Caco-2 (cell line): ENCODE measurements at regions not wholly inside any gene's neighbourhood (a gene's known extent, or its start where the extent isn't known, plus 50 kb on each side); places are given as distances from the start of the nearest gene placed in this dataset.
"Not testable (repeated sequence)": the region's sequence is repeated elsewhere in the genome, so short reads cannot be mapped to it uniquely, and the experiment has no call there.

Experiments used
- BruUV-seq: library from RNA; stranded (reverse); fragments of 400-500 nt; replicated peaks from 2 replicates; lab custom pipeline; 2021; lab: Mats Ljungman, UMichigan
- CTCF ChIA-PET: fragments of 300-600 bp; sonication (Branson Sonifier 250); formaldehyde crosslinking; loops from one replicate; lab custom pipeline; 2022; ENCODE audit warnings: antibody characterized with exemption; lab: Charles Lee
- POLR2A ChIA-PET: fragments of 300-600 bp; sonication (Branson Sonifier 250); formaldehyde crosslinking; loops from one replicate; lab custom pipeline; 2022; ENCODE audit warnings: antibody characterized with exemption; lab: Charles Lee
- DNase-seq, 2 experiments: peaks; one replicate each; pipeline versions ENCODE4 v3.0.0 to v3.0.0-alpha.2; 2020 to 2022
- H3K27me3 ChIP-seq: replicated peaks from 2 replicates; pipeline ENCODE4 v1.6.0; 2011; ENCODE audit warnings: low read length; ENCODE audit not compliant: control insufficient read depth, insufficient read depth
- H3K36me3 ChIP-seq: 2 replicates; pipeline ENCODE4 v1.5.1; 2011; ENCODE audit warnings: low read length; ENCODE audit not compliant: control insufficient read depth, insufficient read depth
- H3K4me1 ChIP-seq: fragments of 250-450 bp; sonication (Bioruptor Pico); 2 replicates; pipeline ENCODE4 v1.5.1; 2020; ENCODE audit warnings: mild to moderate bottlenecking
- H3K4me3 ChIP-seq: 2 replicates; pipeline ENCODE4 v1.5.1; 2011; ENCODE audit warnings: low read depth, mild to moderate bottlenecking, control low read depth, low read length
- H3K9me3 ChIP-seq: fragments of 250-450 bp; sonication (Bioruptor Pico); 2 replicates; pipeline ENCODE4 v1.5.1; 2020; ENCODE audit warnings: mild to moderate bottlenecking, moderate library complexity
- H3K27ac Mint-ChIP-seq: one replicate; pipeline ENCODE4 v1.8.0; 2022; ENCODE audit warnings: mixed read lengths; ENCODE audit not compliant: unreplicated experiment
- H3K27me3 Mint-ChIP-seq: one replicate; pipeline ENCODE4 v1.8.0; 2022; ENCODE audit warnings: mixed read lengths; ENCODE audit not compliant: insufficient read depth, unreplicated experiment
- H3K36me3 Mint-ChIP-seq: one replicate; pipeline ENCODE4 v1.8.0; 2022; ENCODE audit warnings: mild to moderate bottlenecking, mixed read lengths; ENCODE audit not compliant: insufficient read depth, unreplicated experiment
- H3K4me1 Mint-ChIP-seq: one replicate; pipeline ENCODE4 v1.8.0; 2022; ENCODE audit warnings: low read depth, mixed read lengths; ENCODE audit not compliant: unreplicated experiment
- H3K4me3 Mint-ChIP-seq: one replicate; pipeline ENCODE4 v1.8.0; 2022; ENCODE audit warnings: mild to moderate bottlenecking, moderate library complexity, mixed read lengths; ENCODE audit not compliant: unreplicated experiment
- H3K9me3 Mint-ChIP-seq: one replicate; pipeline ENCODE4 v1.8.0; 2022; ENCODE audit warnings: mixed read lengths; ENCODE audit not compliant: unreplicated experiment
- intact Hi-C: fragments of 100-400 bp; cut with micrococcal nuclease; formaldehyde crosslinking; loops from one replicate; pipeline ENCODE4 v1.10.0; 2022; ENCODE audit not compliant: unreplicated experiment
- TF ChIP-seq, protein P1 (sequence below), 2 experiments: fragments of 200-600 bp in 1 of 2; IDR thresholded peaks; 1 replicate in 1 of 2; 2 replicates in 1 of 2; pipeline versions ENCODE4 v1.5.1 to v1.8.0; 2011 to 2022; ENCODE audit warnings: antibody characterized with exemption in 1 of 2, control low read depth in 1 of 2, inconsistent platforms in 1 of 2, low read depth in 1 of 2, low read length in 1 of 2, mild to moderate bottlenecking in 1 of 2, moderate library complexity in 1 of 2; ENCODE audit not compliant: insufficient read depth in 1 of 2, severe bottlenecking in 1 of 2, unreplicated experiment in 1 of 2

DNA sequence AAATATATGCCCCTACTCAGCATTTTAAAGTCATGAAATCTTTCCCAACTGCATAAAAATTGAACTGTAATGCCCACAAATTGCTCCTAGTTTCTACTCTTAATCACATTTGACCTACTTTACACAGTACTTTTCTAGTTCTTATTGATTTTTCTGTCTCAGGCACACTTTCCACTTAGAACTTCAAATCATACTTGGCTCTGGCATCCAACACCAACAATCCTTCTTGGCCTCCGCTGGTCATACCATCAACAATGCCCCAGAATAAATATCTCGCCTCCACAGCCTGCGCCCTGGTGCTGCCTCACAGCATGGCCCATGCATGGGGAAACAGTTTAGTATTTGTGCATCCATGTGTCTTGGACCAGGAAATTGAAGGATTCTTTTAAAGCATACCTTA is 107.5 kb upstream of the SYT10 start:
- CTCF ChIA-PET, result no interaction called here
- intact Hi-C loops, result no loop called here
- no peaks in the 10 kb centered on the region for H3K9me3 Mint-ChIP-seq
- no peaks in the 10 kb centered on the region for H3K4me1 Mint-ChIP-seq
- POLR2A ChIA-PET, result no interaction called here
- no peaks in the 10 kb centered on the region for H3K27me3 Mint-ChIP-seq
- H3K27ac Mint-ChIP-seq, result no peak overlapping the region
- no peak for DNase-seq
- no peaks in the 10 kb centered on the region for H3K27me3 ChIP-seq
- peaks cover 7% of the 10 kb centered on the region; the same call in 1 of the 2 replicates for H3K9me3 ChIP-seq
- TF ChIP-seq, protein P1, sequence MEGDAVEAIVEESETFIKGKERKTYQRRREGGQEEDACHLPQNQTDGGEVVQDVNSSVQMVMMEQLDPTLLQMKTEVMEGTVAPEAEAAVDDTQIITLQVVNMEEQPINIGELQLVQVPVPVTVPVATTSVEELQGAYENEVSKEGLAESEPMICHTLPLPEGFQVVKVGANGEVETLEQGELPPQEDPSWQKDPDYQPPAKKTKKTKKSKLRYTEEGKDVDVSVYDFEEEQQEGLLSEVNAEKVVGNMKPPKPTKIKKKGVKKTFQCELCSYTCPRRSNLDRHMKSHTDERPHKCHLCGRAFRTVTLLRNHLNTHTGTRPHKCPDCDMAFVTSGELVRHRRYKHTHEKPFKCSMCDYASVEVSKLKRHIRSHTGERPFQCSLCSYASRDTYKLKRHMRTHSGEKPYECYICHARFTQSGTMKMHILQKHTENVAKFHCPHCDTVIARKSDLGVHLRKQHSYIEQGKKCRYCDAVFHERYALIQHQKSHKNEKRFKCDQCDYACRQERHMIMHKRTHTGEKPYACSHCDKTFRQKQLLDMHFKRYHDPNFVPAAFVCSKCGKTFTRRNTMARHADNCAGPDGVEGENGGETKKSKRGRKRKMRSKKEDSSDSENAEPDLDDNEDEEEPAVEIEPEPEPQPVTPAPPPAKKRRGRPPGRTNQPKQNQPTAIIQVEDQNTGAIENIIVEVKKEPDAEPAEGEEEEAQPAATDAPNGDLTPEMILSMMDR (IDR thresholded peaks at IDR 0.05; ENCODE audit: insufficient read depth in 1 of 2, low read depth in 1 of 2, low read length in 1 of 2, severe bottlenecking in 1 of 2, unreplicated experiment in 1 of 2), result no peak
- H3K4me1 ChIP-seq, result no peaks in the 10 kb centered on the region
- no peaks in the 10 kb centered on the region for H3K36me3 Mint-ChIP-seq
- no peak overlapping the region for H3K4me3 Mint-ChIP-seq
- no TSS peak for BruUV-seq
- H3K36me3 ChIP-seq, result no peaks in the 10 kb centered on the region
- H3K4me3 ChIP-seq, result no peak overlapping the region

DNA sequence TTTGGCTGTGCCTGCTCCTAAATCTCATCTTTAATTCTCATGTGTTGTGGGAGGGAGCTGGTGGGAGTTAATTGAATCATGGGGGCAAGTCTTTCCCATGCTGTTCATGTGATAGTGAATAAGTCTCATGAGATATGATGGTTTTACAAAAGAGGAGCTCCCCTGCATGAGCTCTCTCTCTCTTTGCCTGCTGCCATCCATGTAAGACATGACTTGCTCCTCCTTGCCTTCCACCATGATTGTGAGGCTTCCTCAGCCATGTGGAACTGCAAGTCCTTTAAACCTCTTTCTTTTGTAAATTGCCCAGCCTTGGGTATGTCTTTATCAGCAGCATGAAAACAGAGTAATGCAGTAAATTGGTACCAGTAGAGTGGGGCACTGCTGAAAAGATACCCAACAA is 110.6 kb upstream of the SYT10 start:
- H3K27me3 Mint-ChIP-seq, H3K27ac Mint-ChIP-seq, DNase-seq, intact Hi-C loops, H3K36me3 ChIP-seq, H3K36me3 Mint-ChIP-seq, H3K9me3 Mint-ChIP-seq, BruUV-seq, POLR2A ChIA-PET, H3K4me3 ChIP-seq, H3K4me1 Mint-ChIP-seq, H3K4me1 ChIP-seq, CTCF ChIA-PET, H3K4me3 Mint-ChIP-seq, H3K27me3 ChIP-seq: not testable (repeated sequence)
- peaks cover 15% of the 10 kb centered on the region for H3K9me3 ChIP-seq

DNA sequence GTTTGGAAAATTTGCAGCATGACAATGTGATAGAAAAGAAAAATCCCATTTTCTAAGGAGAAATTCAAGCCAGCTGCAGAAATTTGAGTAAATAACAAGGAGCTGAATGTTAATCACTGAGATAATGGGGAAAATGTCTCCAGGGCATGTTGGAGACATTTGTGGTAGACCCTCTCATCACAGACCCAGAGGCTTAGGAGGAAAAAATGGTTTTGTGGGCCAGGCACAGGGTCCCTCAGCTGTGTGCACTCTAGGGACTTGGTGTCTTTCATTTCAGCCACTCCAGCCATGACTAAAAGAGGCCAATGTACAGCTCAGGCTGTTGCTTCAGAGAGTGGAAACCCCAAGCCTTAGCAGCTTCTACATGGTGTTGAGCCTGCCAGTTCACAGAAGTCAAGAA is 111.4 kb upstream of the SYT10 start:
- Mint-ChIP-seq H3K4me1 (no peaks in the 10 kb centered on the region), H3K4me3 (no peak overlapping the region), H3K27me3 (no peaks in the 10 kb centered on the region), H3K9me3 (peaks cover 6% of the 10 kb centered on the region), H3K27ac (no peak overlapping the region), H3K36me3 (no peaks in the 10 kb centered on the region)
- TF ChIP-seq, protein P1 (IDR thresholded peaks at IDR 0.05; ENCODE audit: insufficient read depth in 1 of 2, low read depth in 1 of 2, low read length in 1 of 2, severe bottlenecking in 1 of 2, unreplicated experiment in 1 of 2), result no peak
- H3K9me3 ChIP-seq, result peaks cover 15% of the 10 kb centered on the region
- no peaks in the 10 kb centered on the region for H3K36me3 ChIP-seq
- H3K4me3 ChIP-seq, result no peak overlapping the region
- ChIA-PET CTCF (no interaction called here), POLR2A (no interaction called here)
- H3K27me3 ChIP-seq, result no peaks in the 10 kb centered on the region
- intact Hi-C loops, result no loop called here
- H3K4me1 ChIP-seq, result no peaks in the 10 kb centered on the region
- BruUV-seq, result no TSS peak
- no peak for DNase-seq

DNA sequence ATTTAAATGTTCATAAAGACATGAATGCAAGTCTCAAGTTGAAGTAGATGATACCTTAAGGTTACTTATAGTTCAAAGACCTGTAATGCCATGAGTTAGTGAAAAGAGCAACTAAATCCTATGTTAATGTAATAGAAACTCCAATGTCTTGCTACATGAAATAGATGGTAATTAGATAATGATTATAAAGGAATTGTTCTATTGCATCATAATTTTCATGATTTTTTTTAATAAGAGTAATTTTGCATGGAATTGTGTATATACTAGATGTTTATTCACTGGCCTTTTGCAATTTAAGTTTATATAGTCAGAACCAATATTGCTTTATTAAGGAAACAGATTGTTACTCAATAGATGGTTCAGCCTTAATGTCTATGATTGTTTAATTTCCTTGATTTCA is 115.5 kb upstream of the SYT10 start:
- Histone ChIP-seq H3K27me3 (no peaks in the 10 kb centered on the region), H3K4me1 (peaks cover 12% of the 10 kb centered on the region), H3K9me3 (peaks cover 15% of the 10 kb centered on the region), H3K36me3 (no peaks in the 10 kb centered on the region), H3K4me3 (no peak overlapping the region)
- peaks cover 13% of the 10 kb centered on the region for H3K4me1 Mint-ChIP-seq
- peaks cover 6% of the 10 kb centered on the region for H3K9me3 Mint-ChIP-seq
- BruUV-seq, result no TSS peak
- POLR2A ChIA-PET, result no interaction called here
- CTCF ChIA-PET, result no interaction called here
- no peak overlapping the region for H3K4me3 Mint-ChIP-seq
- H3K27me3 Mint-ChIP-seq, result no peaks in the 10 kb centered on the region
- no peak overlapping the region for H3K27ac Mint-ChIP-seq
- no peak for DNase-seq
- intact Hi-C loops, result no loop called here
- TF ChIP-seq, protein P1 (IDR thresholded peaks at IDR 0.05; ENCODE audit: insufficient read depth in 1 of 2, low read depth in 1 of 2, low read length in 1 of 2, severe bottlenecking in 1 of 2, unreplicated experiment in 1 of 2), result no peak
- no peaks in the 10 kb centered on the region for H3K36me3 Mint-ChIP-seq
